Right atrium auricular region (tissue), 2 donors: ENCODE measurements at regions not wholly inside any gene's neighbourhood (a gene's known extent, or its start where the extent isn't known, plus 50 kb on each side); places are given as distances from the start of the nearest gene placed in this dataset.

Experiments used
- DNase-seq: peaks from one replicate; pipeline ENCODE4 v3.0.0-alpha.2; 2019; ENCODE audit warnings: low spot score
- H3K27ac ChIP-seq, 2 donors: fragments of 200-600 bp; sonication (generic); 1 replicate in 1 of 2; 2 replicates in 1 of 2; pipeline ENCODE4 v1.5.1; 2016 to 2019
- H3K27me3 ChIP-seq, 2 donors: fragments of 200-600 bp; sonication (generic); one replicate each; pipeline versions ENCODE4 v1.5.1 to v1.6.0; 2017 to 2019
- H3K36me3 ChIP-seq: fragments of 200-600 bp; sonication (generic); one replicate; pipeline ENCODE4 v1.5.1; 2016
- H3K4me1 ChIP-seq, 2 donors: fragments of 200-600 bp; sonication (generic); one replicate each; pipeline versions ENCODE4 v1.5.1 to v1.6.0; 2017 to 2019
- H3K4me3 ChIP-seq, 2 donors: fragments of 200-600 bp; sonication (generic); 1 replicate in 1 of 2; 2 replicates in 1 of 2; pipeline ENCODE4 v1.5.1; 2017 to 2019; ENCODE audit warnings: mild to moderate bottlenecking in 1 of 2, moderate library complexity in 1 of 2
- H3K9me3 ChIP-seq, 2 donors: fragments of 200-600 bp; sonication (generic); one replicate each; pipeline ENCODE4 v1.5.1; 2019
- TF ChIP-seq, protein P1 (sequence below), 2 donors: fragments of 200-600 bp; sonication (generic); IDR thresholded peaks; one replicate each; pipeline ENCODE4 v1.5.1; 2019; ENCODE audit warnings: antibody characterized with exemption in 2 of 2

DNA sequence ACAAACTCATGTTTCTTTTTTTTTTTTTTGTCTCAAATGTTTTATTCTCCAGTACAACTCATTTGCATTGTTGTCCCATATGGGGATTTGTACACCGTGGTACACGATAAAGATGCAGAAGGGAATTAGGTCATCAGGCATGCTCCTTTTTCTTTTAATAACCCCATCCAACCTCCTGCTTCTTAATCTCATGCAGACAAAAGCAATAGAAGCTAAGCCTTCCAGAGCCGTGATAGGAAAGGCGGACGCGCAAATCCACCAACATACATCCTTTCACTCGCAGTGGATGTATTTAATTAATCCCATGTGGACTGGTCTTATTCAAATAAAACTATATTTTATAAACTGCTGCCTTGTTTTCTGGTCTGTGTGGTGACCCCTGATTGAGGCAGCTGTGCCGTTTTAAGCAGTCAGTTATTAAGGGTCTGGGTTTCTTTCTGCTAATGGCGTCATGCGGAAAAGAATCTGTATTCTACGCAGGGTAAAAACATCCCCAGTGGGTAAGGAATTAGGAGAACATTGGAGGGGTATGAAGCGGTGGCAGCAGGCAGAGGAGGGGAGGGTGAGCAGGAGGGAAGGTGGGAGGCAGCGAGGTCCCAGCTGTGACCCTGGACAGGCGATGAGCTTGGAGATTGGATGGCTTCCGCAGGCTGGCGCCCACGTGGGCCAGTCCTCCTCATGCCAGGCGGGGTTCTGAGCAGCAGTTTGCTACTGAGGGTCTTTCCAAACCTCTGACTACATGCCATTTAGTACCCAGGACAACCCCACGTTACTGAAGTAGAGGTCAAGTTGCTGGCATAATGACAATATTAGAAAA is 172.8 kb downstream of the LINC00237 start:
- no peak for DNase-seq
- Histone ChIP-seq H3K27me3 (no peaks in the 10 kb centered on the region), H3K4me1 (no peaks in the 10 kb centered on the region), H3K36me3 (no peaks in the 10 kb centered on the region), H3K4me3 (no peak overlapping the region), H3K27ac (no peak overlapping the region), H3K9me3 (no peaks in the 10 kb centered on the region)
- TF ChIP-seq, protein P1, sequence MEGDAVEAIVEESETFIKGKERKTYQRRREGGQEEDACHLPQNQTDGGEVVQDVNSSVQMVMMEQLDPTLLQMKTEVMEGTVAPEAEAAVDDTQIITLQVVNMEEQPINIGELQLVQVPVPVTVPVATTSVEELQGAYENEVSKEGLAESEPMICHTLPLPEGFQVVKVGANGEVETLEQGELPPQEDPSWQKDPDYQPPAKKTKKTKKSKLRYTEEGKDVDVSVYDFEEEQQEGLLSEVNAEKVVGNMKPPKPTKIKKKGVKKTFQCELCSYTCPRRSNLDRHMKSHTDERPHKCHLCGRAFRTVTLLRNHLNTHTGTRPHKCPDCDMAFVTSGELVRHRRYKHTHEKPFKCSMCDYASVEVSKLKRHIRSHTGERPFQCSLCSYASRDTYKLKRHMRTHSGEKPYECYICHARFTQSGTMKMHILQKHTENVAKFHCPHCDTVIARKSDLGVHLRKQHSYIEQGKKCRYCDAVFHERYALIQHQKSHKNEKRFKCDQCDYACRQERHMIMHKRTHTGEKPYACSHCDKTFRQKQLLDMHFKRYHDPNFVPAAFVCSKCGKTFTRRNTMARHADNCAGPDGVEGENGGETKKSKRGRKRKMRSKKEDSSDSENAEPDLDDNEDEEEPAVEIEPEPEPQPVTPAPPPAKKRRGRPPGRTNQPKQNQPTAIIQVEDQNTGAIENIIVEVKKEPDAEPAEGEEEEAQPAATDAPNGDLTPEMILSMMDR (IDR thresholded peaks at IDR 0.05): no peak

DNA sequence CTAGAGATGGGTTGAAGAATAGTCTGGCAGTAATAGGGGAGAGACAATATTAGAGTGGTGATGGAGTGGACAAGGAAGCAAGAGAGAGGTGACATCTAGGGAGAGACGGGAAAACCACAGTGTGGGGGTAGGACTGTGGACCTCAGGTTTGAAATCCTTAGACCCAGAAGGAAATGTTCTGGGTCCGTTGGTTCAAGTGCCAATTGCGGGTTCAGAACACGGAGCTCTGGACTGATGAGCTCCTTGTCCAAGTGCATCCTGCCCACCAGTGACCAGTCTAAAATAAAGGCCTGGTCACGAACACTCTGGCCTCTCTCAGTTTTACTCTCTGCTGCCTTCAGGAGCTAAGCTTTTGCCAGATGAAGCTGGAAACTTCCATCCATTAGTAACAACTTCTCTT is 174.0 kb downstream of the LINC00237 start:
- no peak for DNase-seq
- TF ChIP-seq, protein P1 (IDR thresholded peaks at IDR 0.05): no peak
- Histone ChIP-seq H3K36me3 (no peaks in the 10 kb centered on the region), H3K4me3 (no peak overlapping the region), H3K27ac (no peak overlapping the region), H3K9me3 (no peaks in the 10 kb centered on the region), H3K4me1 (no peaks in the 10 kb centered on the region), H3K27me3 (no peaks in the 10 kb centered on the region)

DNA sequence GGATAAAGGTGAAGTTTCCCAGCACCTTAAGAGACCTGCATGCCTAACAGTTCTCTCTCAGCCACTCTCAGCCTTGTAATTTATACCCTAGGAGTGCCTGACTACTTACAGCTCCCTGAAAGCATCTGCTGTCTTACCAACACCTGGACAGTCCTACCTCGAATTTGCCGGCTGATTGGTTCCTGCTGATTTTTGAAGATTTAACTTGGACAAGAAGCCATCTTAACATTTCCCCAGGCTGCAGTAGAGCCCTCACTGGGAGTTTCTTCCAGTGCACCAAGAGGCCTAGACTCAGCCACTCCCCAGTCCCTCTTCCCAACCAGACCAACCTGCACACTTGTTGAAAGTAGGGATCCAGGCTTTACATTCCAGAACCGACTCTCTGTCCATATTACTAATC is 174.5 kb downstream of the LINC00237 start:
- Histone ChIP-seq H3K36me3 (no peaks in the 10 kb centered on the region), H3K27me3 (no peaks in the 10 kb centered on the region), H3K27ac (no peak overlapping the region), H3K9me3 (no peaks in the 10 kb centered on the region), H3K4me3 (no peak overlapping the region), H3K4me1 (no peaks in the 10 kb centered on the region)
- DNase-seq: no peak
- TF ChIP-seq, protein P1 (IDR thresholded peaks at IDR 0.05): no peak

DNA sequence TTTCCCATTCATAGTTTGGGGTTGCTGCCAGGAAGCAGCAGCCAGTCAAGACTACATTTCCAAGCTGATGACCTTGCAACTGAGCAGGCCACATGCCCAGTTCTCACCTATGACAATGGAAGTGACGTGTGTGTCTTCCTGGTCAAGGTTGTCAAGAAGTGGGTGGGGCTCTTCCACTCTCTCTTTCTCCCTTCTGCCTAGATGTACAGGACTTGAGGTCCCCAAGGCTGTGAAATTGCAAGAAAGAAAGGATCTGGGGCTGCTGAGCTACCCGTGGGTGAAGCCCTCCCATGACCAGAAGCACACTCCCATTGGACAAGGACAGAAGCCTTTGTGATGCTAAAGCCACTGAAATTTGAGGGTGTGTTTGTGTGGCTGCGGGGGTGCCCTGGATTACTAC is 175.1 kb downstream of the LINC00237 start:
- no peaks in the 10 kb centered on the region for H3K27me3 ChIP-seq
- TF ChIP-seq, protein P1 (IDR thresholded peaks at IDR 0.05): no peak
- no peaks in the 10 kb centered on the region for H3K4me1 ChIP-seq
- no peak overlapping the region for H3K27ac ChIP-seq
- no peak overlapping the region for H3K4me3 ChIP-seq
- no peaks in the 10 kb centered on the region for H3K36me3 ChIP-seq
- no peaks in the 10 kb centered on the region for H3K9me3 ChIP-seq
- DNase-seq: no peak

DNA sequence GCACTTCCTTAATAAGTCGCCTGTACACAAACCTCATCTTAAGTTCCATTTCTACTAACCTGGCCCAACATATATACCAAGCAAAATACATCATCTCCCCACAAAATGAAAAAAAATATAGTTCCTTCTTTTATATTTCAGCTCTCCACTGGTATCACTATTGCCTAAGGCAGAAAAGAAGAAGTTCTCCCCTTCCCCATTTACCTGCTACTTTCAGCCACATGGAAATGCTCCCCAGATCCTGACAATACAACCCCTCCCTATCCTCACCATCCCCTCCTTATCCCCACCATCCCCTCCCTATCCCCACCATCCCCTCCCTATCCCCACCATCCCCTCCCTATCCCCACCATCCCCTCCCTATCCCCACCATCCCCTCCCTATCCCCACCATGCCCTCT is 175.7 kb downstream of the LINC00237 start:
- no peak for DNase-seq
- H3K27ac ChIP-seq: no peak overlapping the region
- no peaks in the 10 kb centered on the region for H3K36me3 ChIP-seq
- no peaks in the 10 kb centered on the region for H3K9me3 ChIP-seq
- no peaks in the 10 kb centered on the region for H3K27me3 ChIP-seq
- no peaks in the 10 kb centered on the region for H3K4me1 ChIP-seq
- no peak overlapping the region for H3K4me3 ChIP-seq
- TF ChIP-seq, protein P1 (IDR thresholded peaks at IDR 0.05): no peak

DNA sequence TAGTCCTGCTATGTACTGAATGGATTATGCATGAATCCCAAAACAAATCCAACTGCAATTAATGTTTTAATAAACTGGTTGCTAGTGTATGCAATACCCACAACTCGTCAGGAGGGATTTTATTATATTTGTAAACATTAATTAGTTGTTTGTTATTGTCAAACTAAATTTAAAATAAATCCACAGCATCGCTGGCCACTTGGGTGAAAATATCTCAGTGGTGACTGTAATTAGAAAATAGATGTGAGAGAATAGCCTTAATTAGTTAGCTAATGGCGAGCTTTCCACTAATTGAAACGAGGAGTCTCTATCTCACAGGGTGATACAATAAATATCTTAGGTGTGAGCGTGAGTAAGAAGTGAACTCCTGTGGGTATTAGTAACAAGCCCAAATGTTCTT is 176.8 kb downstream of the LINC00237 start:
- H3K27me3 ChIP-seq: no peaks in the 10 kb centered on the region
- H3K36me3 ChIP-seq: no peaks in the 10 kb centered on the region
- H3K27ac ChIP-seq: no peak overlapping the region
- no peaks in the 10 kb centered on the region for H3K9me3 ChIP-seq
- no peak for DNase-seq
- TF ChIP-seq, protein P1 (IDR thresholded peaks at IDR 0.05): no peak
- H3K4me3 ChIP-seq: no peak overlapping the region
- H3K4me1 ChIP-seq: no peaks in the 10 kb centered on the region
